HG03439 (cell line): ENCODE measurements at regions not wholly inside any gene's neighbourhood (a gene's known extent, or its start where the extent isn't known, plus 50 kb on each side); places are given as distances from the start of the nearest gene placed in this dataset.
A peak's percentile ranks its signal among the peaks of the same experiment; 100 is the strongest.

Source experiments
- ATAC-seq: cut with Tn5 transposase; IDR thresholded peaks from one replicate; pipeline ENCODE4 v1.9.1; 2021; ENCODE audit warnings: mild to moderate bottlenecking, moderate library complexity; ENCODE audit not compliant: unreplicated experiment

- ATAC-seq, result no peak
Observed at GRCh38 chr12:59252731-59253130, 332.4 kb upstream of the LRIG3 start.

- ATAC-seq, result no peak
Observed at GRCh38 chr12:59250766-59251165, 330.5 kb upstream of the LRIG3 start.

GRCh38 chr12:59240048-59240447 lies 319.7 kb upstream of the LRIG3 start:
- ATAC-seq, result no peak

GRCh38 chr12:59234391-59234790 lies 314.1 kb upstream of the LRIG3 start:
- ATAC-seq, result no peak

- no peak for ATAC-seq
Observed at GRCh38 chr12:59230334-59230733, 310.0 kb upstream of the LRIG3 start.

GRCh38 chr12:59219148-59219547 lies 298.8 kb upstream of the LRIG3 start:
- ATAC-seq, result no peak

- ATAC-seq, result no peak
Observed at GRCh38 chr12:59196989-59197388, 276.7 kb upstream of the LRIG3 start.

- no peak for ATAC-seq
Observed at GRCh38 chr12:59194794-59195193, 274.5 kb upstream of the LRIG3 start.

- ATAC-seq, result no peak
Observed at GRCh38 chr12:59193476-59194050, 273.3 kb upstream of the LRIG3 start.

GRCh38 chr12:59191372-59191771 lies 271.1 kb upstream of the LRIG3 start:
- ATAC-seq, result no peak

- ATAC-seq, result no peak
Observed at GRCh38 chr12:59186451-59186850, 266.1 kb upstream of the LRIG3 start.

- no peak for ATAC-seq
Observed at GRCh38 chr12:59185295-59185694, 265.0 kb upstream of the LRIG3 start.

GRCh38 chr12:59182658-59183455 lies 262.6 kb upstream of the LRIG3 start:
- no peak for ATAC-seq

GRCh38 chr12:59182191-59182590 lies 261.9 kb upstream of the LRIG3 start:
- peak; percentile 63 for ATAC-seq

GRCh38 chr12:59181196-59181777 lies 261.0 kb upstream of the LRIG3 start:
- ATAC-seq, result no peak

- no peak for ATAC-seq
Observed at GRCh38 chr12:59179231-59179630, 258.9 kb upstream of the LRIG3 start.

GRCh38 chr12:59173695-59174094 lies 253.4 kb upstream of the LRIG3 start:
- ATAC-seq, result no peak

GRCh38 chr12:59168647-59169046 lies 248.3 kb upstream of the LRIG3 start:
- no peak for ATAC-seq

GRCh38 chr12:59166457-59166856 lies 246.2 kb upstream of the LRIG3 start:
- no peak for ATAC-seq

GRCh38 chr12:59164991-59165718 lies 244.9 kb upstream of the LRIG3 start:
- ATAC-seq, result no peak

- ATAC-seq, result no peak
Observed at GRCh38 chr12:59164226-59164625, 243.9 kb upstream of the LRIG3 start.

GRCh38 chr12:59158681-59159080 lies 238.4 kb upstream of the LRIG3 start:
- no peak for ATAC-seq
